ENCODE measurements at regions not wholly inside any gene's neighbourhood (a gene's known extent, or its start where the extent isn't known, plus 50 kb on each side); places are given as distances from the start of the nearest gene placed in this dataset.
A peak's percentile ranks its signal among the peaks of the same experiment; 100 is the strongest.

- Histone ChIP-seq H4K20me1 (replicated peaks; ENCODE audit: insufficient read depth) (no peaks in the 10 kb centered on the region), H3K9me2 (ENCODE audit: insufficient read depth) (no peaks in the 10 kb centered on the region), H3F3A (replicated peaks; ENCODE audit: low read depth) (no peaks in the 10 kb centered on the region), H3K4me1 (ENCODE audit: insufficient read depth) (no peaks in the 10 kb centered on the region), H3K27me3 (ENCODE audit: insufficient read depth) (no peaks in the 10 kb centered on the region), H3K4me3 (no peak overlapping the region), H3K36me3 (ENCODE audit: insufficient read depth) (no peaks in the 10 kb centered on the region), H3K4me2 (no peak overlapping the region), H3K27ac (ENCODE audit: low read depth) (no peak overlapping the region), H3K79me2 (replicated peaks; ENCODE audit: insufficient read depth) (no peaks in the 10 kb centered on the region), H2AFZ (peak overlapping the region; percentile 88; the same call in 1 of the 2 replicates)
- Mint-ChIP-seq H3K36me3 (ENCODE audit: low read depth) (peaks cover 3% of the 10 kb centered on the region; the same call in 2 of the 3 replicates), H3K4me3 (no peak overlapping the region), H3K27ac (no peak overlapping the region), H3K27me3 (ENCODE audit: insufficient read depth, low read depth, poor library complexity) (no peaks in the 10 kb centered on the region), H3K4me1 (0 out of 3 replicates have a peak, but pooled peaks cover 2% of the 10 kb centered on the region), H3K9me3 (peaks cover 2% of the 10 kb centered on the region; the same call in 1 of the 3 replicates)
- DNase-seq (ENCODE audit: low spot score) (no peak), ATAC-seq (no peak)
- TF ChIP-seq EZH2 (IDR thresholded peaks at IDR 0.05; ENCODE audit: low read depth, unreplicated experiment) (no peak), EZH2phosphoT487 (IDR thresholded peaks at IDR 0.05; ENCODE audit: unreplicated experiment) (no peak), CREB1 (CRISPR knock-in tag; IDR thresholded peaks at IDR 0.05; ENCODE audit: low read depth) (no peak), ZNF462 (CRISPR knock-in tag; IDR thresholded peaks at IDR 0.05) (no peak), ZNF331 (CRISPR knock-in tag; IDR thresholded peaks at IDR 0.05; ENCODE audit: low read depth) (no peak)
These were observed 2521.1 kb downstream of the PCDH9 start for GRCh38 chr13:64709079-64709478.

GRCh38 chr13:64704121-64704649 lies 2526.0 kb downstream of the PCDH9 start:
- no peak overlapping the region for H3K4me2 ChIP-seq
- no peaks in the 10 kb centered on the region for H3K9me2 ChIP-seq (ENCODE audit: insufficient read depth)
- Mint-ChIP-seq H3K27ac (no peak overlapping the region), H3K4me3 (no peak overlapping the region), H3K4me1 (0 out of 3 replicates have a peak, but pooled peaks cover 2% of the 10 kb centered on the region), H3K36me3 (ENCODE audit: low read depth) (no peaks in the 10 kb centered on the region), H3K9me3 (no peaks in the 10 kb centered on the region), H3K27me3 (ENCODE audit: insufficient read depth, low read depth, poor library complexity) (no peaks in the 10 kb centered on the region)
- no peak for DNase-seq (ENCODE audit: low spot score)
- no peak overlapping the region for H2AFZ ChIP-seq
- no peak overlapping the region for H3K4me3 ChIP-seq
- H3K27ac ChIP-seq (ENCODE audit: low read depth) = no peak overlapping the region
- H3K36me3 ChIP-seq (ENCODE audit: insufficient read depth) = no peaks in the 10 kb centered on the region
- no peak for ATAC-seq
- H3K4me1 ChIP-seq (ENCODE audit: insufficient read depth) = no peaks in the 10 kb centered on the region
- H3K27me3 ChIP-seq (ENCODE audit: insufficient read depth) = no peaks in the 10 kb centered on the region
- H4K20me1 ChIP-seq (replicated peaks; ENCODE audit: insufficient read depth) = no peaks in the 10 kb centered on the region
- H3K79me2 ChIP-seq (replicated peaks; ENCODE audit: insufficient read depth) = no peaks in the 10 kb centered on the region
- no peaks in the 10 kb centered on the region for H3F3A ChIP-seq (replicated peaks; ENCODE audit: low read depth)
- TF ChIP-seq ETS1 (IDR thresholded peaks at IDR 0.05) (no peak), NANOG (IDR thresholded peaks at IDR 0.05; ENCODE audit: borderline replicate concordance) (no peak), EZH2phosphoT487 (IDR thresholded peaks at IDR 0.05; ENCODE audit: unreplicated experiment) (no peak), JUNB (IDR thresholded peaks at IDR 0.05; ENCODE audit: unreplicated experiment) (no peak)

Measured in GM23338 (cell line).